ENCODE measurements at regions not wholly inside any gene's neighbourhood (a gene's known extent, or its start where the extent isn't known, plus 50 kb on each side); places are given as distances from the start of the nearest gene placed in this dataset.

DNA sequence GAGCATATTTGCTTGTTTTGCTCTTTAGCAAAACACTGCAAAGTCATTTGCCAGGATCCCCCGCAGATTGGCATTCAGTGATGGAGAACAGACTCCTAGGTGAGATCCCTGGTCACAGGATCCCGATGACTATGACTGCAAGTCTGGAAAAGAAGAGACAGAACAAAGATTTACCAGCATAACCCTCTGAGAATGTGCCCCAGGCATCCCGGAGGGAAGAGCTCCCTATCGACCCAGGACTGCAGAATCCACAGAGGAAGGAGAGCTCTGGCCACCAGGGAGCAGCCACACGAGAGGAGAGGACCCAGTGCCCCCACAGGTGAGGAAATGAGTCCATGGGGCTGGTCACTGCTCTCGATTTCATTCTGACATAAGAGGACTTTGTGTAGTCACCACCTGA, 105.2 kb downstream of the ZNF280B start:
- H4K5ac ChIP-seq (ENCODE audit: insufficient read length, low read depth, low read length) = no peak overlapping the region
- no peak overlapping the region for H2BK12ac ChIP-seq (ENCODE audit: low read depth, low read length)
- H4K91ac ChIP-seq (replicated peaks; ENCODE audit: insufficient read length, low read length) = no peak overlapping the region
- H4K20me1 ChIP-seq (replicated peaks in 1 of 2; ENCODE audit: control insufficient read depth in 1 of 2, insufficient read depth in 2 of 2, low read length in 2 of 2) = peaks cover 0 to 10% of the 10 kb centered on the region in 2 experiments
- 59% methylated on average over 6 of the region's 6 CpGs; no CpG with 5 or more reads in 1 of the 2 experiments for WGBS, 2 experiments (ENCODE audit: extremely low coverage in 1 of 2, insufficient coverage in 1 of 2, insufficient read length in 1 of 2, insufficient replicate concordance in 2 of 2, low coverage in 1 of 2, low lambda C conversion rate in 2 of 2, missing lambda C conversion rate in 1 of 2)
- no peak overlapping the region for H3K27ac ChIP-seq (ENCODE audit: low read depth, low read length)
- H3K56ac ChIP-seq (replicated peaks; ENCODE audit: insufficient read length, low read depth, low read length) = no peak overlapping the region
- no peak overlapping the region for H2BK15ac ChIP-seq (ENCODE audit: low read length)
- no peak overlapping the region for H3K4ac ChIP-seq (replicated peaks; ENCODE audit: insufficient read length, low read depth, low read length)
- no peak overlapping the region for H4K8ac ChIP-seq (ENCODE audit: extremely low read depth, insufficient read depth, low read length)
- POLR2A ChIA-PET (ENCODE audit: partially characterized antibody) = no interaction called here
- no peaks in the 10 kb centered on the region for H3K23me2 ChIP-seq (ENCODE audit: low read depth, low read length)
- no peaks in the 10 kb centered on the region for H3K4me1 ChIP-seq (replicated peaks in 1 of 4; ENCODE audit: control insufficient read depth in 3 of 4, insufficient read depth in 4 of 4, low read length in 3 of 4)
- H3K27me3 ChIP-seq (replicated peaks in 1 of 4; ENCODE audit: control insufficient read depth in 3 of 4, extremely low read depth in 1 of 4, insufficient read depth in 3 of 4, low read length in 3 of 4) = peaks cover 82 to 99% (median 92%) of the 10 kb centered on the region in 4 experiments
- DNase-seq (ENCODE audit: low read depth in 1 of 2, low spot score in 2 of 2) (no peak), FAIRE-seq (no peak)
- no peaks in the 10 kb centered on the region for H3K9me3 ChIP-seq (ENCODE audit: insufficient read depth in 2 of 2, low read depth in 1 of 2, low read length in 1 of 2)
- no peak overlapping the region for H2AFZ ChIP-seq (ENCODE audit: low read length)
- no peak overlapping the region for H2AK5ac ChIP-seq (ENCODE audit: low read depth, low read length)
- H2BK20ac ChIP-seq (ENCODE audit: low read length) = no peak overlapping the region
- H3K36me3 ChIP-seq (ENCODE audit: control insufficient read depth in 2 of 4, insufficient read depth in 4 of 4, low read length in 3 of 4) = no peaks in the 10 kb centered on the region
- no peak overlapping the region for H3K4me3 ChIP-seq (ENCODE audit: extremely low read depth in 1 of 4, insufficient read depth in 2 of 4, low read depth in 3 of 4, low read length in 4 of 4)
- no peaks in the 10 kb centered on the region for H3K79me2 ChIP-seq (ENCODE audit: control insufficient read depth in 1 of 2, insufficient read depth in 2 of 2, low read length in 2 of 2)
- H3K14ac ChIP-seq (ENCODE audit: insufficient read length) = no peak overlapping the region
- H3K18ac ChIP-seq (ENCODE audit: extremely low read depth, low read length) = no peak overlapping the region
- no peak overlapping the region for H3K23ac ChIP-seq (ENCODE audit: insufficient read length)
- H3K79me1 ChIP-seq (ENCODE audit: low read depth, low read length) = no peaks in the 10 kb centered on the region
- CTCF ChIA-PET (ENCODE audit: partially characterized antibody) = interaction anchor here (1.1 to 2.0 kb wide), 5 partner anchors 12 to 28 kb away, joined by 4 to 7 read pairs (median 4); no protein-coding TSS in a partner anchor
- no peak overlapping the region for H2BK5ac ChIP-seq (ENCODE audit: low read depth, low read length)
- H2BK120ac ChIP-seq (replicated peaks; ENCODE audit: low read depth, low read length) = no peak overlapping the region
- H3K9ac ChIP-seq (replicated peaks in 1 of 4; ENCODE audit: extremely low read depth in 1 of 4, low read depth in 3 of 4, low read length in 3 of 4) = no peak overlapping the region
- no peak overlapping the region for H3K4me2 ChIP-seq (ENCODE audit: insufficient read depth in 1 of 2, low read depth in 2 of 2, low read length in 2 of 2)
- TF ChIP-seq JUN (IDR thresholded peaks at IDR 0.05; ENCODE audit: low read depth, low read length) (no peak), GTF2F1 (IDR thresholded peaks at IDR 0.05; ENCODE audit: borderline replicate concordance, low read depth, low read length) (no peak), SP1 (IDR thresholded peaks at IDR 0.05; ENCODE audit: low read depth, low read length) (no peak), EZH2 (IDR thresholded peaks at IDR 0.05; ENCODE audit: low read depth, low read length, severe bottlenecking) (no peak), TEAD4 (IDR thresholded peaks at IDR 0.05; ENCODE audit: low read depth, low read length) (no peak), NRF1 (IDR thresholded peaks at IDR 0.05; ENCODE audit: low read depth, low read length) (no peak), CTBP2 (IDR thresholded peaks at IDR 0.05; ENCODE audit: borderline replicate concordance, insufficient read depth, insufficient read length, low read length) (no peak), HDAC2 (IDR thresholded peaks at IDR 0.05; ENCODE audit: borderline replicate concordance in 1 of 2, low read depth in 2 of 2, low read length in 2 of 2) (no peak), RFX5 (IDR thresholded peaks at IDR 0.05; ENCODE audit: borderline replicate concordance, low read depth, low read length) (no peak), BRCA1 (IDR thresholded peaks at IDR 0.05; ENCODE audit: low read depth, low read length) (no peak), EGR1 (IDR thresholded peaks at IDR 0.05; ENCODE audit: borderline replicate concordance, low read depth, low read length) (no peak)
- TF ChIP-seq, protein P1, sequence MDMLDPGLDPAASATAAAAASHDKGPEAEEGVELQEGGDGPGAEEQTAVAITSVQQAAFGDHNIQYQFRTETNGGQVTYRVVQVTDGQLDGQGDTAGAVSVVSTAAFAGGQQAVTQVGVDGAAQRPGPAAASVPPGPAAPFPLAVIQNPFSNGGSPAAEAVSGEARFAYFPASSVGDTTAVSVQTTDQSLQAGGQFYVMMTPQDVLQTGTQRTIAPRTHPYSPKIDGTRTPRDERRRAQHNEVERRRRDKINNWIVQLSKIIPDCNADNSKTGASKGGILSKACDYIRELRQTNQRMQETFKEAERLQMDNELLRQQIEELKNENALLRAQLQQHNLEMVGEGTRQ (IDR thresholded peaks at IDR 0.05; ENCODE audit: low read length) = no peak
- TF ChIP-seq, protein P2, sequence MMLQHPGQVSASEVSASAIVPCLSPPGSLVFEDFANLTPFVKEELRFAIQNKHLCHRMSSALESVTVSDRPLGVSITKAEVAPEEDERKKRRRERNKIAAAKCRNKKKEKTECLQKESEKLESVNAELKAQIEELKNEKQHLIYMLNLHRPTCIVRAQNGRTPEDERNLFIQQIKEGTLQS (IDR thresholded peaks at IDR 0.05; ENCODE audit: insufficient read depth, low read depth, low read length) = no peak

Data from H1 (cell line).